Ecto neural progenitor cell (in vitro differentiated cells): ENCODE measurements at regions not wholly inside any gene's neighbourhood (a gene's known extent, or its start where the extent isn't known, plus 50 kb on each side); places are given as distances from the start of the nearest gene placed in this dataset.
"Not testable (repeated sequence)": the region's sequence is repeated elsewhere in the genome, so short reads cannot be mapped to it uniquely, and the experiment has no call there.

Experiments used
- DNase-seq: peaks from one replicate; pipeline ENCODE4 v3.0.0-alpha.2; 2018; ENCODE audit warnings: low spot score

DNA sequence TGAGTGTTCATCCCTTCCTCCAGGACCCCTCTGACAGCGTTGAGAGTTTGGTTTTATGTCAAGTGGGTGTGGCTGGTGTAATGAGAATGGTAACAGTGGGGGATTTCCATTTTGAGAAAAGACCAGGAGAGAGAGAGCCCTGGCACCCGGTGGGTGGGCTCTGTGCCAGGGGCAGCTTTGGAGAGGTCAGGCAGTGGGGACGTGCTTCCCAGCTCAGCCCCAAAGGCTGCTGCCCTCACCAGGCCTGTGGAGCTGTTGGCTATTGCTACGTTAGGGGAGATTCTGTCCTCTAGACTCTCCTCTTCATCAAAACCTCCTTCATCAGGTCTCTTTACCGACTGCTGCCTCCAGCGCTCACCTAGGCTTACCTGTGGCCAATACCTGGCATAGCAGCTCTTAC lies 176.3 kb downstream of the PTPRU start:
- DNase-seq: no peak

DNA sequence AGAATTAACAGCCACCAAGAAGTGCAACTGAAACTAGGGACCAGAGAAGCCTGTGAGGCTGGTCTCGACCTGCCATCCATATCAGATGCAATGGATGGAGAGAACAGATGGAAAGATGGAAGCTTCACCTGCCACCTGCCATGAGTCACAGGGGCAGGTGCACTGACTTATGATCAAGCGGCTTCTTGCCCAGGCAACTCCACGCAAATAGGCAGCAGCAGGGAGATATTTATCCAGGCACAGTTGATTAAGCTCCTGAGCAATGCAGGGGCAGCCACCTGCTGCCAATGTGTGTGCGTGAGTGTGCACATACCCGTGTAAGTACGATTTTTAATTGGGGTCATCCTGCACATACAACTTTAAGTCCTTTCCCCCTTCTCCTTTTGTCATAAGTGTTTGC lies 174.2 kb downstream of the PTPRU start:
- no peak for DNase-seq

DNA sequence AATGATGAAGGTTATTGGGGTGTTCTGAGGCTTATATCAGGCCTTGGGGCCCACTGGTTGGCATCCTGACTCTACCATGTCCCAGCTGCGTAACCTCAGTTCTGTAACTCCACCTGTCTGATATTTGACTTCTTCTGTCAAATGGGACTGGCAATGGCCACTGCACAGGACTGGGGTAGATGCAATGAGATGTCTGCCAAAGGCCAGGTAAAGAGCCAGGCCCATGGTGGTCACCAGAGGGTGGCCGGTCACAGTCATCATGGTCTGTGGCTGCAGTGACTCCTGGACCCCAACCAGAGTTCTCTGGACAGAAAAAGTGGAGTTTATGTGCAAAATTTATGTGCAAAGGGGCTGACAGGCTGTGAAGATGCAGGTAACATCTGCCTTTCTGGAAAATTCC lies 173.3 kb downstream of the PTPRU start:
- no peak for DNase-seq

GRCh38 chr1:29408831-29409605 lies 172.7 kb downstream of the PTPRU start:
- DNase-seq: no peak

GRCh38 chr1:29406814-29407213 lies 170.5 kb downstream of the PTPRU start:
- no peak for DNase-seq

DNA sequence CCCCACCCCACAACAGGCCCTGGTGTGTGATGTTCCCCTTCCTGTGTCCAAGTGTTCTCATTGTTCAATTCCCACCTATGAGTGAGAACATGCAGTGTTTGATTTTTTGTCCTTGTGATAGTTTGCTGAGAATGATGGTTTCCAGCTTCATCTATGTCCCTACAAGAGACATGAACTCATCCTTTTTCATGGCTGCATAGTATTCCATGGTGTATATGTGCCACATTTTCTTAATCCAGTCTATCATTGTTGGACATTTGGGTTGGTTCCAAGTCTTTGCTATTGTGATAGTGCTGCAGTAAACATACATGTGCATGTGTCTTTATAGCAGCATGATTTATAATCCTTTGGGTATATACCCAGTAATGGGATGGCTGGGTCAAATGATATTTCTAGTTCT lies 163.9 kb downstream of the PTPRU start:
- not testable (repeated sequence) for DNase-seq

- DNase-seq: no peak
Measured at GRCh38 chr1:29399465-29399864, 163.1 kb downstream of the PTPRU start.

DNA sequence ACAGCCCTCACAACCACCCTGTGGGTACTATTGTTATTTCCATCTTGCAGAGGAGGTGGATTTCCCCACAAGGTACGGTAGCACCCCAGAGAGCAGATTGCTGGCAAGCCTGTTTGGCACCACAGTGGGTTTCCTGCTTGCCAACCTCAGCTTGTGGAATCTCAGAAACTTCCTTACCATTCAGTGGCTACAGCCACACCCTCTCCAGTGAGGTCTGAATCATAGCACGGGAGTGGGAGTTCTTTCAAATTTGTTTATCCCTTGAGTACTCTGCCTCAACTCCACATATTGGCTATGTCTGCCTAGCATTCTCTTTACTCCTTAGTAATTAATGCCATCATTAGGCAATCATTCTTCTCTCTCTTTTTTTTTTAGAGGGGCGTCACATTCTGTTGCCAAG lies 162.1 kb downstream of the PTPRU start:
- no peak for DNase-seq

- no peak for DNase-seq
Measured at GRCh38 chr1:29397981-29398380, 161.7 kb downstream of the PTPRU start.

DNA sequence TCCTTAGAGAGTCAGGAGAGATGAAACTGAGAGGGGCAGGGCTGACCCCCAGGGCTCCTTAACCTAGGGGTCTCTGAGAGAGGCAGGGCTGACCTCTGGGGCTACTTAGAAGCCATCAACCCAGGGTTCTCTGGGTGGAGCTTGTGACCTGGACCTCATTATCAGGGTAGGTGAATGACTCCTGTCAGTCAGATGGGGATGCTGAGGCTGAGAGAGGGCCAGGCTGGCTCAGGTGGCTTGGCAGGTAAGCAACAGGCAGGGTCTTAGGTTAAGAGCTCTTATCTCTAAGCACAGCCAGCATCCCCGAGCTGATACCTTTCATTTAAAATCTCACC lies 160.9 kb downstream of the PTPRU start:
- DNase-seq: no peak

- DNase-seq: no peak
Measured at GRCh38 chr1:29396438-29397255, 160.3 kb downstream of the PTPRU start.

GRCh38 chr1:29395736-29396437 lies 159.6 kb downstream of the PTPRU start:
- DNase-seq: peak; percentile 34

DNA sequence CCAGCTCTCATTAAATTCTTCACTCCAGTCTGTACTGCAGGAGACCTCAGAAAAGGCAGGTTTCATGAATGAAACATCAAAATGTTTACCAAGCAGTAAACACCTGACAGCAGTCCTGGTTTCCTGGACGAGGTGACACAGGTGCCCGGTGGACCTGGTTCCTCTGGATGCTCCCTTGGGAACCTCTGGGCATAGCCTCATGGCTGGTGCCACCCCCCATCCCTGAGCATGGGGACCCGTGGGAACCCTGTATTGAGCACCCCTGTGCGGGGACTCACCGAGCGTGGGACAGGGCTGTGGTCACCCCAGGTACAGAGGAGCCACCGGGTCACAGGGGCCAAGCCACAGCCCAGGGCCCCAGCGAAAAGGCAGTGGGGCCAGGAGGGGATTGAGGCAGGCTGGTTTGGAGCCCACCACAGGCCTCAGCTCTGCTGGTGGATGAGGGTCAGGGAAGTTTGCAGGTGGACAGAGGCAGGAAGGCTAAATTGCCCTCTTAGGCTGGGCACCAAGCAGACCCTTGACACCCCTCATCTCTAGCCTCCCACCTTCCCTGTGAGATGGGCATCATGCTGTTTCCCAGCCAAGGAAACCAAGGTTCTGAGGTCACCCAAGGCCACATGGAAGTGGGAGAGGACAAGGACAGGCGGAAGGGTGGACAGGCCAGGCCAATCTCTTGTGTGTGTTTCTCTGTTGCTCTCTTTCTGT lies 158.4 kb downstream of the PTPRU start:
- DNase-seq: peak; percentile 41

GRCh38 chr1:29393451-29393826 lies 157.1 kb downstream of the PTPRU start:
- DNase-seq: no peak

DNA sequence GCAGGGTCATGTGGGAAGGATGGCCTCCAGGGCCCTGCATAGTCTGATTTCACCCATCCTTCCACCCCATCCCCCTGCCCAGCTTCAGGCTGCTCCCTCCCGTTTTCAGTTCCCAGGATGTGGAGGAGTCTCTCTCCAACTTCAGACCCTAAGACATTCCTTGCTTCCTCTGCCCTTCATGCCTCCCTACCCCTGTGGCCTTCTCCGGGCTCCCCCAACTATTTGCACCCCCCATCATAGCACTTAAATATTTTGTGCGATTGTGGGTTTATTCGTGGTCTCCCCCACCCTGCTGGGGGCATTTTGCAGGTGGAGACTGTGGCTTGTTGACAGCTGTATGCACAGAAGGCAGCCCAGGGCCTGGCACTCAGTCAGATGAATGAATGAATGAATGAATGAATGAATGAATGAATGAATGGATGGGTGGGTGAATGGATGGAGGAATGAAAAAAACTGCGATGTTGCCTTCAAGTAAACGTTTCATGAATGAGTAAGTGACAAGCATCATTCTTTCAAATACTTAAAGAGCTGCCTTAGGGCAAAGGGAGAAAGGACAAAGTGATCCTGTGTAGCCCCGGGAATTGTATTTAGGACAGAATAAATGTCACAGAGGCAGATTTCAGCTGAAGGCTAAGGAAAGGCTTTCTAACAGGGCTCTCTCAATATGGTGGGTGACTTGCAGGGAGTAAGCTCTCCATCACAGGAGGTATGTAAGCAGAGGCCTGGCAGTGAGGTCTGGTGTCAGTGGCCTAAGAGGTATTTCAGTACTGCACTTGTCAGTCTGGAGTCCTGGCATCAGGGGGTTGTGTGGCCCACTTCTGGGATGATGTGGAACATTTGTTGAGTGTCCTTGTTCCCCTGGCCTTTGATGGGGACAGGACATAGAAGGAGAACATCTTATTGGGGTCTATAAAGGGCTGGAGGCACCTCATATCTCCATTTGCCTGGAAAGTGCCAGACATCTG lies 156.4 kb downstream of the PTPRU start:
- no peak for DNase-seq

DNA sequence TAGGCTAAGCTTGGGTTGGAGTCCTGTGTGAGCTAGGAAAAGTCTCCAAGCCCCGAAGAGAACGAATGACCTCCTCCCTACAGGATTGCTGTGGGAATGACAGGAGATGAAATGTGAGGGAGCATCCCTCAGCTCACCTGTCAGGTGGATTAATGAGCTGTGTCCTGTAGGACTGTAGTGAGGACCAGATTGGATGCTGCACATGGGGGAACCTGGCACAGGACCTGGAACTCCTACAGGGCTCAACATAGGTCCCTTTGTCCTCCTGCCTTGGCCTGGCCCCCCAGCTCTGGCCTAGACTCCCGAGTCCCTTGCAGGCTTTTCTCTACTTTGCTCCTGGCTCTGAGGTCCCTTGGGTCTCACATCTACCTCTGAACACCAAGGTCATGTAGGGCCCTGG lies 155.7 kb downstream of the PTPRU start:
- DNase-seq: no peak

DNA sequence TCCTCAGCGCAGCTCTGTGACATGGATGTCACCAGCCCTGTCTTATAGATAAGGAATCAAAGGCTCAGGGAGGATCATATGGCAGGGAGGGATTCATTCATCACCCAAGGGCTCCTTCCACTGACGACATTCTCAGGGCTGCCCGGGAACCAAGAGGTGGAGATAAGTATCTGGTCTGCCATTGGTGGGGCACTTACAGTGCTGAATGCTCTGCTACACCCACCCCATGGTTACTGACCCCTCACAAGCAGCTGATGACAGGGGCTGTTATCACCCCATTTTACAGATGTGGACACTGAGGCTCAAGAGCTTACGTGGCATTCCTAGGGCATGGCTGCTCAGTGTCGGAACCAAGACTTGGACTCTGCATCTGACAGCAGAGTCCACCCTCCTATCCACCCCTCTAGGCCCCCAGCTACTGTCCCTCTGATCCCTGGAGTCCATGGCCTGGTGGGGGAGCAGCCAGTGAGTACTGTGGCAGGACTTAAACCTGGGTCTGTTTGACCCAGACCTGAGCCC lies 155.1 kb downstream of the PTPRU start:
- DNase-seq: peak; percentile 39

DNA sequence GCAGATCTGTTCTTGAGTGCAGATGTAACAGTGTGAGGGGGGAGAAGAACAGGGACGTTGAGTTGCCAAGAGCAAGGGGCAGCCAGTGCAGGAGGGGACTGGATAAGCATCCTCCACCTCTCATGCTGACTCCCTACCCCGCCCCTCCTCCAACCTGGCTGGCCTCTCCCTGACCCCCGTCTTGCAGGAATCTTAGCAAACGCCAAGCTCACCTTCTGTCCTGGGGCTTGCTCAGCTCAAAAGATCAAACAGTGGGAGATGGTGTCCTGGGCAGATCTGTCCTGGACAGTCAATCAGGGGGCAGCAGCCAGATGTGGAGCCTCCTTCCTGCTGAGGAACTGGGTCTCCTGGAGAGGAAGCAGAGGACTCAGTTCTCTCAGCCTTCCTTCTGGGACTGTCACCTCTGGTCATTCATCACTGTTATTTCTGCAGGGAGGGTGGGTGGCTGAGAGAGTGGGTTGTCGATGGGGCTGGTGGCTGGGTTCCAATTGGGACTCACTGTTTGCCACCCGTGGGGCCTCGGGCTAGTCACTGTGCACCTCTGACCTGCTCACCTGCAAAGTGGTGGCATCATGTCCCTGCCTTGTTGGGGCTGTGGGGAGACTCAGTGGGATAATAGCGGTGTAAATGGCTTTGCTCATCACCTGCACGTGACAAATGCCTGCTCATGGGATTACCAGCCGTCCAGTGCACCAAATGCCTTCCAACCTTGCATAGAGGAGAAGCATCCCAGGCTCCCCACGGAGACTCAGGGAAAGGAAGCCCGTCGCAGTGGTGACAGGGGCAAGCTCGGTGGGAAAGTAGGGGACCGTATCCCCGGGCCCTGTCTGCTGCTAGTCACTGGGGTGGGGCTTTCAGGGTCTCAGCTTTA lies 154.4 kb downstream of the PTPRU start:
- peak; percentile 41 for DNase-seq

GRCh38 chr1:29390075-29390474 lies 153.8 kb downstream of the PTPRU start:
- DNase-seq: peak; percentile 24

GRCh38 chr1:29389533-29390041 lies 153.3 kb downstream of the PTPRU start:
- peak; percentile 15 for DNase-seq
